Panc1 (cell line): ENCODE measurements at regions not wholly inside any gene's neighbourhood (a gene's known extent, or its start where the extent isn't known, plus 50 kb on each side); places are given as distances from the start of the nearest gene placed in this dataset.
A peak's percentile ranks its signal among the peaks of the same experiment; 100 is the strongest.

Experiments
- ATAC-seq: fragments of 200-7000 bp; cut with Tn5 transposase; 2 replicates; pipeline ENCODE4 v1.9.1; 2020; ENCODE audit warnings: mild to moderate bottlenecking, moderate library complexity
- BruUV-seq: library from RNA; stranded (reverse); fragments of 400-500 nt; replicated peaks from 2 replicates; lab custom pipeline; 2021; lab: Mats Ljungman, UMichigan
- CTCF ChIA-PET: fragments of 300-600 bp; sonication (Branson Sonifier 250); formaldehyde crosslinking; loops from one replicate; lab custom pipeline; 2022; ENCODE audit warnings: antibody characterized with exemption; lab: Charles Lee
- POLR2A ChIA-PET: fragments of 300-600 bp; sonication (Branson Sonifier 250); formaldehyde crosslinking; loops from one replicate; lab custom pipeline; 2022; ENCODE audit warnings: antibody characterized with exemption; lab: Charles Lee
- DNase-seq: peaks from one replicate; pipeline ENCODE4 v3.0.0-alpha.2; 2010; ENCODE audit warnings: low read depth, low spot score
- H3K27ac ChIP-seq: 2 replicates; pipeline ENCODE4 v1.5.1; 2011; ENCODE audit warnings: mild to moderate bottlenecking, low read length, inconsistent platforms
- H3K27me3 ChIP-seq: fragments of 200-500 bp; sonication (Bioruptor generic); 2 replicates; pipeline ENCODE4 v1.6.0; 2014; ENCODE audit warnings: low read length, inconsistent platforms; ENCODE audit not compliant: control insufficient read depth, insufficient read depth
- H3K36me3 ChIP-seq: fragments of 200-500 bp; sonication (Bioruptor generic); 2 replicates; pipeline ENCODE4 v1.5.1; 2014; ENCODE audit warnings: inconsistent platforms, mild to moderate bottlenecking, low read length, moderate library complexity; ENCODE audit not compliant: control insufficient read depth, insufficient read depth
- H3K4me1 ChIP-seq: 2 replicates; pipeline ENCODE4 v1.5.1; 2011; ENCODE audit warnings: inconsistent platforms, mild to moderate bottlenecking, low read length, moderate library complexity; ENCODE audit not compliant: control insufficient read depth, insufficient read depth
- H3K4me3 ChIP-seq, 2 experiments: 2 replicates each; pipeline ENCODE4 v1.5.1; 2011 to 2012; ENCODE audit warnings: low read depth in 2 of 2, low read length in 2 of 2, mild to moderate bottlenecking in 2 of 2, inconsistent platforms in 1 of 2, moderate library complexity in 1 of 2
- H3K9me3 ChIP-seq: fragments of 200-500 bp; sonication (Bioruptor generic); 2 replicates; pipeline ENCODE4 v1.5.1; 2014; ENCODE audit warnings: low read depth, mild to moderate bottlenecking, inconsistent platforms, low read length, moderate library complexity; ENCODE audit not compliant: control insufficient read depth, insufficient read depth
- POLR2AphosphoS5 ChIP-seq: IDR thresholded peaks from 2 replicates; pipeline ENCODE4 v1.6.1; 2012; ENCODE audit warnings: mild to moderate bottlenecking, low read depth, low read length, moderate library complexity
- SIN3A ChIP-seq: IDR thresholded peaks from 2 replicates; pipeline ENCODE4 v1.6.1; 2012; ENCODE audit warnings: low read depth, mild to moderate bottlenecking, low read length, moderate library complexity, borderline replicate concordance; ENCODE audit not compliant: insufficient read depth
- TCF7L2 ChIP-seq: IDR thresholded peaks from 2 replicates; pipeline ENCODE4 v1.6.1; 2011; ENCODE audit warnings: mild to moderate bottlenecking, low read depth, low read length, inconsistent platforms
- in situ Hi-C: cut with HindIII; loops from 2 replicates; pipeline ENCODE4 v1.10.0; 2016; ENCODE audit warnings: low sequenced_read_pairs, low pct_unique_long_range_greater_than_20kb
- intact Hi-C: fragments of 100-400 bp; cut with micrococcal nuclease; formaldehyde crosslinking; loops from one replicate; pipeline ENCODE4 v1.10.0; 2022; ENCODE audit not compliant: unreplicated experiment
- TF ChIP-seq, protein P1 (sequence below): fragments of 450-650 bp; IDR thresholded peaks from 2 replicates; pipeline ENCODE4 v1.5.1; 2017; ENCODE audit warnings: mild to moderate bottlenecking
- TF ChIP-seq, protein P2 (sequence below), 2 experiments: IDR thresholded peaks; 2 replicates each; pipeline ENCODE4 v1.6.1; 2011 to 2012; ENCODE audit warnings: low read depth in 2 of 2, control low read depth in 1 of 2, low read length in 1 of 2, mild to moderate bottlenecking in 1 of 2, moderate library complexity in 1 of 2; ENCODE audit not compliant: insufficient read depth in 1 of 2

DNA sequence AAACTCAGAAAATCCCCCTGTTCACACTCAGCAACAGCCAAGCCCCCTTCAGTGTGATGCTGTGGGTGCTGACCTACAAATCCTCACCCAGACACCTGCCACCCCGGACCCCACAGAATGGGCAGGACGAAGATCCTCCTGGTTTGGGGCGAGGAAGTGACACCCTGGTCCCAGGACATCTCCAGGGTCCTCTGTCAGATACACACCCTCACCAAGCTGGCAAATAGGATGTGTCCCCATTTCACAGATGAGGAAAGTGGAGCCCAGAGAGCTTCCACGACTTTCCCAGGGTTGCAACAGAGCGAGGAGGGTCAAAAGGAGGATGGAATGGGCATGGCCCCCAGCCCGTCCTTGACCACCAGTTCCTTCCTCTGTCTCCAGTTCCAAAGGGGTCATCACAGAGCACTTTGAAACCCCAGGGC lies 92.0 kb upstream of the AFDN start:
- in situ Hi-C loops: no loop called here
- Histone ChIP-seq H3K9me3 (no peaks in the 10 kb centered on the region), H3K27me3 (no peaks in the 10 kb centered on the region), H3K4me1 (peaks cover 4% of the 10 kb centered on the region; the same call in 1 of the 2 replicates), H3K27ac (no peak overlapping the region), H3K36me3 (no peaks in the 10 kb centered on the region), H3K4me3 (no peak overlapping the region)
- BruUV-seq: no TSS peak
- DNase-seq: no peak
- CTCF ChIA-PET: no interaction called here
- intact Hi-C loops: no loop called here
- TF ChIP-seq, protein P1, sequence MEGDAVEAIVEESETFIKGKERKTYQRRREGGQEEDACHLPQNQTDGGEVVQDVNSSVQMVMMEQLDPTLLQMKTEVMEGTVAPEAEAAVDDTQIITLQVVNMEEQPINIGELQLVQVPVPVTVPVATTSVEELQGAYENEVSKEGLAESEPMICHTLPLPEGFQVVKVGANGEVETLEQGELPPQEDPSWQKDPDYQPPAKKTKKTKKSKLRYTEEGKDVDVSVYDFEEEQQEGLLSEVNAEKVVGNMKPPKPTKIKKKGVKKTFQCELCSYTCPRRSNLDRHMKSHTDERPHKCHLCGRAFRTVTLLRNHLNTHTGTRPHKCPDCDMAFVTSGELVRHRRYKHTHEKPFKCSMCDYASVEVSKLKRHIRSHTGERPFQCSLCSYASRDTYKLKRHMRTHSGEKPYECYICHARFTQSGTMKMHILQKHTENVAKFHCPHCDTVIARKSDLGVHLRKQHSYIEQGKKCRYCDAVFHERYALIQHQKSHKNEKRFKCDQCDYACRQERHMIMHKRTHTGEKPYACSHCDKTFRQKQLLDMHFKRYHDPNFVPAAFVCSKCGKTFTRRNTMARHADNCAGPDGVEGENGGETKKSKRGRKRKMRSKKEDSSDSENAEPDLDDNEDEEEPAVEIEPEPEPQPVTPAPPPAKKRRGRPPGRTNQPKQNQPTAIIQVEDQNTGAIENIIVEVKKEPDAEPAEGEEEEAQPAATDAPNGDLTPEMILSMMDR: no peak
- TF ChIP-seq POLR2AphosphoS5: no peak
- TF ChIP-seq TCF7L2: no peak
- TF ChIP-seq, protein P2, sequence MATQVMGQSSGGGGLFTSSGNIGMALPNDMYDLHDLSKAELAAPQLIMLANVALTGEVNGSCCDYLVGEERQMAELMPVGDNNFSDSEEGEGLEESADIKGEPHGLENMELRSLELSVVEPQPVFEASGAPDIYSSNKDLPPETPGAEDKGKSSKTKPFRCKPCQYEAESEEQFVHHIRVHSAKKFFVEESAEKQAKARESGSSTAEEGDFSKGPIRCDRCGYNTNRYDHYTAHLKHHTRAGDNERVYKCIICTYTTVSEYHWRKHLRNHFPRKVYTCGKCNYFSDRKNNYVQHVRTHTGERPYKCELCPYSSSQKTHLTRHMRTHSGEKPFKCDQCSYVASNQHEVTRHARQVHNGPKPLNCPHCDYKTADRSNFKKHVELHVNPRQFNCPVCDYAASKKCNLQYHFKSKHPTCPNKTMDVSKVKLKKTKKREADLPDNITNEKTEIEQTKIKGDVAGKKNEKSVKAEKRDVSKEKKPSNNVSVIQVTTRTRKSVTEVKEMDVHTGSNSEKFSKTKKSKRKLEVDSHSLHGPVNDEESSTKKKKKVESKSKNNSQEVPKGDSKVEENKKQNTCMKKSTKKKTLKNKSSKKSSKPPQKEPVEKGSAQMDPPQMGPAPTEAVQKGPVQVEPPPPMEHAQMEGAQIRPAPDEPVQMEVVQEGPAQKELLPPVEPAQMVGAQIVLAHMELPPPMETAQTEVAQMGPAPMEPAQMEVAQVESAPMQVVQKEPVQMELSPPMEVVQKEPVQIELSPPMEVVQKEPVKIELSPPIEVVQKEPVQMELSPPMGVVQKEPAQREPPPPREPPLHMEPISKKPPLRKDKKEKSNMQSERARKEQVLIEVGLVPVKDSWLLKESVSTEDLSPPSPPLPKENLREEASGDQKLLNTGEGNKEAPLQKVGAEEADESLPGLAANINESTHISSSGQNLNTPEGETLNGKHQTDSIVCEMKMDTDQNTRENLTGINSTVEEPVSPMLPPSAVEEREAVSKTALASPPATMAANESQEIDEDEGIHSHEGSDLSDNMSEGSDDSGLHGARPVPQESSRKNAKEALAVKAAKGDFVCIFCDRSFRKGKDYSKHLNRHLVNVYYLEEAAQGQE (IDR thresholded peaks at IDR 0.05; ENCODE audit: insufficient read depth in 1 of 2, low read depth in 2 of 2, low read length in 1 of 2): no peak
- TF ChIP-seq SIN3A: no peak
- POLR2A ChIA-PET: no interaction called here
- ATAC-seq: no peak

DNA sequence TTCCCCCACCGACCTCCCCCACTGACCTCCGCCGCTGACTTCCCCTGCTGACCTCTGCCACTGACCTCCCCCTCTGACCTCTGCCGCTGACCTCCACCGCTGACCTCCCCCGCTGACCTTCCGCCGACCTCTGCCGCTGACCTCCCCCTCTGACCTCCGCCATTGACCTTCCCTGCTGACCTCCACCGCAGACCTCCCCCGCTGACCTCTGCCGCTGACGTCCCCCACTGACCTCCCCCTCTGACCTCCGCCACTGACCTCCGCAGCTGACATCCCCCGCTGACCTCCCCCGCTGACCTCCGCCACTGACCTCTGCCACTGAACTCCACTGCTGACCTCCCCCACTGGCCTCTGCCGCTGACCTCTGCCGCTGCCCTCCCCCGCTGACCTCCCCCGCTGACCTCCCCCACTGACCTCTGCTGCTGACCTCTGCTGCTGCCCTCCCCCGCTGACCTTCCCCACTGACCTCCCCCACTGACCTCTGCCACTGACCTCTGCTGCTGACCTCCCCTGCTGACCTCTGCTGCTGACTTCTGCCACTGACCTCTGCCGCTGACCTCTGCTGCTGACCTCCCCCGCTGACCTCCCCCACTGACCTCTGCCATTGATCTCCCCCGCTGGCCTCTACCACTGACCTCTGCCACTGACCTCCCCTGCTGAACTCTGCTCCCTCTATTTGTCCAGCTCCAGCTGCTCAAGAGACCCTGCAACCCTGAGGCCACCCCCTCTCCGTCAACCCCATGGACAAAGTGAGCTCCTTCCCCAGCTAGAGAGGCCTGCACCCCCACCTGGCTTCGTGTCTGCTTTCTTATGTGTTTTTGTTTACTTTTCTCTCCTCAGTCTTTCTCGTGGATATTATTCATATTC lies 91.4 kb upstream of the AFDN start:
- in situ Hi-C loops (no loop called here), intact Hi-C loops (no loop called here)
- CTCF ChIA-PET: no interaction called here
- Histone ChIP-seq H3K36me3 (no peaks in the 10 kb centered on the region), H3K4me1 (peaks cover 4% of the 10 kb centered on the region; the same call in 1 of the 2 replicates), H3K4me3 (no peak overlapping the region), H3K9me3 (no peaks in the 10 kb centered on the region), H3K27ac (no peak overlapping the region), H3K27me3 (no peaks in the 10 kb centered on the region)
- BruUV-seq: no TSS peak
- TF ChIP-seq, protein P2 (IDR thresholded peaks at IDR 0.05; ENCODE audit: insufficient read depth in 1 of 2, low read depth in 2 of 2, low read length in 1 of 2): no peak
- TF ChIP-seq TCF7L2: no peak
- TF ChIP-seq SIN3A: no peak
- TF ChIP-seq, protein P1: no peak
- no peak for TF ChIP-seq POLR2AphosphoS5
- POLR2A ChIA-PET: interaction anchor here (0.7 to 0.8 kb wide), 2 partner anchors 8 to 20 kb away, joined by 3 read pairs; no protein-coding TSS in a partner anchor
- DNase-seq: no peak
- ATAC-seq: 0 out of 2 replicates have a peak, but pooled peaks have one; percentile 33
